Neural cell (in vitro differentiated cells): ENCODE measurements at regions not wholly inside any gene's neighbourhood (a gene's known extent, or its start where the extent isn't known, plus 50 kb on each side); places are given as distances from the start of the nearest gene placed in this dataset.

ENCODE experiments used
- H2AFZ ChIP-seq: fragments of 200-600, 300-800 bp; sonication (generic), shearing (Covaris generic); 2 replicates; pipeline ENCODE4 v1.6.0; 2014; ENCODE audit warnings: low read depth, mild to moderate bottlenecking, antibody characterized with exemption, low read length, moderate library complexity
- H3F3A ChIP-seq: fragments of 200-600 bp; shearing (Covaris generic); 2 replicates; pipeline ENCODE4 v1.6.1; 2016; ENCODE audit warnings: mild to moderate bottlenecking, moderate library complexity, mixed read lengths, antibody characterized with exemption, low read length; ENCODE audit not compliant: insufficient read depth, poor library complexity, severe bottlenecking
- H3K27ac ChIP-seq: fragments of 200-600, 300-800 bp; sonication (generic), shearing (Covaris generic); 2 replicates; pipeline ENCODE4 v1.5.1; 2014; ENCODE audit warnings: mild to moderate bottlenecking, low read length, moderate library complexity
- H3K27me3 ChIP-seq: fragments of 300-800, 200-600 bp; sonication (generic), shearing (Covaris generic); 2 replicates; pipeline ENCODE4 v1.6.0; 2014; ENCODE audit warnings: mild to moderate bottlenecking, low read depth, low read length, moderate library complexity; ENCODE audit not compliant: insufficient read depth
- H3K36me3 ChIP-seq: fragments of 300-800, 200-600 bp; sonication (generic), shearing (Covaris generic); 2 replicates; pipeline ENCODE4 v1.5.1; 2014; ENCODE audit warnings: mild to moderate bottlenecking, antibody characterized with exemption, low read length, moderate library complexity; ENCODE audit not compliant: insufficient read depth
- H3K4me2 ChIP-seq: fragments of 300-800, 200-600 bp; sonication (generic), shearing (Covaris generic); 2 replicates; pipeline ENCODE4 v1.6.0; 2014; ENCODE audit warnings: mild to moderate bottlenecking, low read length
- H3K4me3 ChIP-seq: fragments of 300-800, 200-600 bp; sonication (generic), shearing (Covaris generic); 2 replicates; pipeline ENCODE4 v1.5.1; 2014; ENCODE audit warnings: mild to moderate bottlenecking, low read length, moderate library complexity
- H3K79me2 ChIP-seq: fragments of 200-600 bp; shearing (Covaris generic); replicated peaks from 2 replicates; pipeline ENCODE4 v1.6.0; 2014; ENCODE audit warnings: mild to moderate bottlenecking, low read length, moderate library complexity; ENCODE audit not compliant: insufficient read depth
- H3K9ac ChIP-seq: fragments of 300-800, 200-600 bp; sonication (generic), shearing (Covaris generic); 2 replicates; pipeline ENCODE4 v1.6.1; 2016; ENCODE audit warnings: mild to moderate bottlenecking, low read length, mixed read lengths
- H3K9me2 ChIP-seq: fragments of 200-600 bp; shearing (Covaris generic); 2 replicates; pipeline ENCODE4 v1.6.1; 2016; ENCODE audit warnings: mild to moderate bottlenecking, low read length, mixed read lengths; ENCODE audit not compliant: insufficient read depth
- H3K9me3 ChIP-seq: fragments of 200-600, 300-800 bp; sonication (generic), shearing (Covaris generic); 2 replicates; pipeline ENCODE4 v1.6.1; 2016; ENCODE audit warnings: mild to moderate bottlenecking, mixed run types, low read length, moderate library complexity, mixed read lengths
- H4K20me1 ChIP-seq: fragments of 200-600 bp; shearing (Covaris generic); 2 replicates; pipeline ENCODE4 v1.6.1; 2016; ENCODE audit warnings: mild to moderate bottlenecking, mixed run types; ENCODE audit not compliant: insufficient read depth
- CTCF ChIP-seq: fragments of 450-650 bp; IDR thresholded peaks from 2 replicates; pipeline ENCODE4 v1.5.1; 2014; ENCODE audit warnings: antibody characterized with exemption, mild to moderate bottlenecking, moderate library complexity; ENCODE audit not compliant: poor library complexity, severe bottlenecking
- EP300 ChIP-seq: fragments of 450-650 bp; conservative IDR thresholded peaks from 2 replicates; pipeline ENCODE4 v1.6.1; 2014; ENCODE audit warnings: antibody characterized with exemption, mild to moderate bottlenecking, moderate library complexity; ENCODE audit not compliant: poor library complexity, severe bottlenecking
- EZH2 ChIP-seq: fragments of 200-600, 300-800 bp; shearing (Covaris generic), sonication (generic); IDR thresholded peaks from 2 replicates; pipeline ENCODE4 v1.6.1; 2014; ENCODE audit warnings: antibody characterized with exemption, low read length, borderline replicate concordance, mild to moderate bottlenecking; ENCODE audit not compliant: insufficient read depth, poor library complexity, severe bottlenecking
- MXI1 ChIP-seq: fragments of 450-650 bp; conservative IDR thresholded peaks from 2 replicates; pipeline ENCODE4 v1.6.1; 2014; ENCODE audit warnings: antibody characterized with exemption, mild to moderate bottlenecking; ENCODE audit not compliant: poor library complexity, severe bottlenecking
- POLR2AphosphoS5 ChIP-seq: IDR thresholded peaks from 2 replicates; pipeline ENCODE4 v1.6.1; 2012
- RAD21 ChIP-seq: fragments of 450-650 bp; conservative IDR thresholded peaks from 2 replicates; pipeline ENCODE4 v1.6.1; 2014; ENCODE audit warnings: antibody characterized with exemption, mild to moderate bottlenecking, moderate library complexity
- REST ChIP-seq: IDR thresholded peaks from 2 replicates; pipeline ENCODE4 v1.6.1; 2012; ENCODE audit warnings: borderline replicate concordance
- SMC3 ChIP-seq: fragments of 450-650 bp; conservative IDR thresholded peaks from 2 replicates; pipeline ENCODE4 v1.6.1; 2014; ENCODE audit warnings: antibody characterized with exemption, mild to moderate bottlenecking, moderate library complexity; ENCODE audit not compliant: poor library complexity
- TAF1 ChIP-seq: IDR thresholded peaks from 2 replicates; pipeline ENCODE4 v1.6.1; 2012; ENCODE audit warnings: low read depth

GRCh38 chr4:159655547-159655946, 552.7 kb downstream of the RAPGEF2 start:
- no peaks in the 10 kb centered on the region for H3K79me2 ChIP-seq
- H4K20me1 ChIP-seq = no peaks in the 10 kb centered on the region
- no peak overlapping the region for H3K27ac ChIP-seq
- no peak overlapping the region for H3K9ac ChIP-seq
- H2AFZ ChIP-seq = no peak overlapping the region
- H3K4me3 ChIP-seq = no peak overlapping the region
- H3K9me3 ChIP-seq = no peaks in the 10 kb centered on the region
- no peaks in the 10 kb centered on the region for H3F3A ChIP-seq
- no peaks in the 10 kb centered on the region for H3K9me2 ChIP-seq
- TF ChIP-seq SMC3 (no peak), TAF1 (no peak), EZH2 (no peak), CTCF (no peak), RAD21 (no peak), POLR2AphosphoS5 (no peak), MXI1 (no peak), EP300 (no peak)
- no peaks in the 10 kb centered on the region for H3K36me3 ChIP-seq
- no peak overlapping the region for H3K4me2 ChIP-seq
- H3K27me3 ChIP-seq = no peaks in the 10 kb centered on the region

GRCh38 chr4:159669094-159669493, 566.2 kb downstream of the RAPGEF2 start:
- Histone ChIP-seq H3K36me3 (no peaks in the 10 kb centered on the region), H3K79me2 (no peaks in the 10 kb centered on the region), H3K4me3 (no peak overlapping the region), H3K9ac (no peak overlapping the region), H4K20me1 (no peaks in the 10 kb centered on the region), H3F3A (no peaks in the 10 kb centered on the region), H2AFZ (no peak overlapping the region), H3K27ac (no peak overlapping the region), H3K27me3 (no peaks in the 10 kb centered on the region), H3K4me2 (no peak overlapping the region), H3K9me2 (no peaks in the 10 kb centered on the region), H3K9me3 (no peaks in the 10 kb centered on the region)
- no peak for TF ChIP-seq MXI1

- Histone ChIP-seq H3K36me3 (no peaks in the 10 kb centered on the region), H2AFZ (no peak overlapping the region)
These were observed 570.3 kb downstream of the RAPGEF2 start for GRCh38 chr4:159673221-159673620.

More at GRCh38 chr4:159673221-159673620, 570.3 kb downstream of the RAPGEF2 start:
- H3K4me3 ChIP-seq = no peak overlapping the region
- H3F3A ChIP-seq = no peaks in the 10 kb centered on the region
- no peaks in the 10 kb centered on the region for H3K9me2 ChIP-seq
- no peak overlapping the region for H3K9ac ChIP-seq
- H3K9me3 ChIP-seq = no peaks in the 10 kb centered on the region
- no peaks in the 10 kb centered on the region for H4K20me1 ChIP-seq
- no peak overlapping the region for H3K27ac ChIP-seq
- TF ChIP-seq EZH2 (no peak), CTCF (no peak), TAF1 (no peak), RAD21 (no peak), REST (no peak), SMC3 (no peak), POLR2AphosphoS5 (no peak), MXI1 (no peak), EP300 (no peak)
- no peaks in the 10 kb centered on the region for H3K27me3 ChIP-seq
- no peak overlapping the region for H3K4me2 ChIP-seq
- no peaks in the 10 kb centered on the region for H3K79me2 ChIP-seq
